Hematopoietic multipotent progenitor cell treated with erythropoietin and hydrocortisone succinate and interleukin-3 and kit ligand, for 17 days (in vitro differentiated cells): ENCODE measurements at regions not wholly inside any gene's neighbourhood (a gene's known extent, or its start where the extent isn't known, plus 50 kb on each side); places are given as distances from the start of the nearest gene placed in this dataset.

Experiments
- DNase-seq: peaks from one replicate; pipeline ENCODE4 v3.0.0-alpha.2; 2015; ENCODE audit warnings: low spot score

DNA sequence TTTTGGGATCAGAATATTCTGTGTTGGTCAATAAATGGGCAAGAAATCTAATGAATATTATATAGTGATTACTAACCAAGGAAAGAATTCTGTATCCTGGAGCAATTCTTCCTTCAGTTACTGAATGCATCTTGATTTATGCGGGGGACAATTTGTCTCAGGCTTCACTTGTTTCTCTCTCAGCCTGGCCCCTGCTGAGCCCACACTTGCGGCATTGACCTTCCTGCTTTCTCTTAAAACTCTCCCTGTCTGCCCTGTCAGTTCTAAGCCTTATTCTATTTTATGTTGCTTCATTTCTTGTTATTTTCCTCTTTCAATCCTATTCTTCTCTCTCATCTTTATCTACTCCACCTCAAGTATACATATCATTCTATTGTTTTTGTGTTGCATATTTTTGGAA is 122.1 kb upstream of the TPK1 start:
- no peak for DNase-seq

DNA sequence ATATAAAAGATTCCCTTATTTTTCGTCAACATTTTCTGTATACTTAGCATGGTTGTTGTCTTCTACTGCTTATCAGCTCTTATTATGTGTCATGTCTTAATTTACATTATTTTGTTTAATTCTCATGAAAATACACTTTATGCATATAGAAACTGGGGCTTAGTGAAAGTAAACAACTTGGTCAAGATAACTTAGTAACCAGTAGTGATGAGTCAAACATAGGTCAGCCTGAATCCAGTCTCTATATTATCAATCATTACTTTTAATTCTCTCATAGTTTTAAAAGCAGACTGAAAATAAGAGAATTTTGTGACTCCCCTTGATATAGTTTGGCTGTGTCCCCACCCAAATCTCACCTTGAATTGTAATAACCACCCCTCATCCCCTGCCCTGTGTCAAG is 119.6 kb upstream of the TPK1 start:
- no peak for DNase-seq

DNA sequence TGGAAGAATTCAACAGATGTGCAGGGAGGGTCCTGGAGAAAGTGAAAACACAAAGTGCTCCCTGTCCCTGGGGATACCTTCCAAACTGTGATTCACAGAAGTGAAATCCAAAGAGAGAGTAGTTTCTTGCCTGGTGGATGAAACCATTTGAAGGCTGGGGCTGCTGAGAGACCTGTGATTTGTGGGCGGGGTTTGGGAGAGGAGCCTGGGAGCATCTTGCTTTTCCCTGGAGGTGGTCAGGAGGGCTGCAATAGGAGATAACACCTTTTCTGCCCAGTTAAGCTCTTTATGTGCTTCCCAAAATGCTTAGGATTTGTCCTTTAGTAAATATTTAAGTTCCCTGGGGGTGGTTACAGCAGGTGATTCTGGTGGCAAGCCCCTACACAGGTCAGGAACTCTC is 105.3 kb upstream of the TPK1 start:
- DNase-seq, result no peak

DNA sequence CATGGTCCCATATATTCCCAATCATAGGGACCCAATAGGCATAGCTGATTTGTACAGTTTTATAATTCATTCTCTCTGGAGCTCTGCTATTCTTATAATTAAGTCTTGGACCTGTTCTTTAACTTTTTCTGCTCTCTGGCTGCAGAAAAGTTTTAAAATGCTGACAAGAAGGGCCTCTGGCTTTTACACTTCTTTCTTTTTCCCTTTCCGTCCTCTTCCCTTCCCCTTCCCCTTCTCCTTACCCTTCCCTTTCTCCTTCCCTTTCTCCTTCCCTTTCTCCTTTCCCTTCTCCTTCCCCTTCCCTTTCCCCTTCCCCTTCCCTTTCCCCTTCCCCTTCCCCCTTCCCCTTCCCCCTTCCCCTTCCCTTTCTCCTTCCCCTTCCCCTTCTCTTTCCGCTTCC is 101.3 kb upstream of the TPK1 start:
- DNase-seq, result no peak

DNA sequence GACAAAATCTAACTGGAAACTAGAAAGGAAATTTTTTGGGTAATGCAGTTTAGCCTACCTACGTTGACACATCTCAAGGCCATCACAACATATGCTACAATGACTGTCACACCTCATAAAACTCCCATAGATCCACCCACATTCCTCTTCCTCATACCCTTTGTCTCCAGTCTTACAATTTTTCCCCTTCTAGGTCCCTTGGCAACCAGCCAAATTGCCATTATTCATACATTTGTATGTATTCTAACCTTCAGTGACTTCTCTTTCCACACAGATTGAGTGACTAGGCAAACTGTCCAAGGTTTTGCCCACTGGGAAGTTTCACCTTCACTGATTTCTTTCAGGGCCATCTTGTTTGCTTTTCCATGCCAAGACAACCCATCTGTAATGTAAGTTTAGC is 100.5 kb upstream of the TPK1 start:
- no peak for DNase-seq

DNA sequence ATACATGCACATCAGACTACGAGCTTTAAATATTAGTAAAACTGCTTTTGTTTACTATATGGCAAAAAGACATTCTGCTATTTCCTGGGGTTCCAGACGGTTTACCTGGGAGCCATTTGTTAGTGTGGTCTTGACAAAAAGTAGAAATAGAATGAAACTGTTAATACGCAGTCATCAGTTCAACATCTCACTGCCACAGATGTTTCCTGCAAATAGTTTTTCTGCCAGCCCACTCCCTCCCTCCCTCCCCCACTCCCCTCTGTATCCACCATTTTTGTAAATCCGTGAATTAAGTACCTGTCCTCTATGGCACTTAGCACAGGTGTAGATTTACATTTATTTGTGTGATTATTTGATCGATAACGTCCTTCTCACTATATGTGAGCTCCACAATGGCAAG is 74.6 kb upstream of the TPK1 start:
- DNase-seq, result no peak

DNA sequence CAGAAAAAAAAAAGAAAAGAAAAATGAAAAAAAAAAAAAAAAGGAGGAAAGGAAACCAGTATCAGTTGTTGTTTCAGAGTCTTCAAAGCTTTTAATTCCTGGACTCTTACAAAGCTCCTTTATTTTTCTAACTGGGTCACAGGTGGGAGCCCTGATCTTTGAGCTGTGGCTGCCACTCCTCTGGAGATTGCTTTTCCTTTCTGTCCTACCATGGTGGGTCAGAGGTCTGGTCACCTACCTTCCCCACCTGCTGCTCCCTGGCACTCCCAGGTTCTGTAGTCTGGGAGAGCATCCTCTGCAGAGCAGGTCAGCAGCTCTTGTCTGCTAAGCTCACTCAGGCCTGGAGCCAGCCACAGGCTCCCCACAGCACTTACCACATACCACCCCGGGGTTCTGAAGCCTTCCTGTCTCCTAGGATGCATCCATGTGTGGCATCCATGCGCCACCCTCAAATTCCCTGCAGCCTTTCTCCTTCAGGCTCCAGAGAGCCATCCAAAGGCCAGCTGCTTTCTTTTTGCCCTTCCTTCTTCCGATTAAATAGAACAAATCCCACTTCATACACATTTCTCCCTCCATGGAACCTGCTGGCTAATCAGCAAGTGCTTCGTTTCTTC is 73.2 kb upstream of the TPK1 start:
- DNase-seq, result no peak

DNA sequence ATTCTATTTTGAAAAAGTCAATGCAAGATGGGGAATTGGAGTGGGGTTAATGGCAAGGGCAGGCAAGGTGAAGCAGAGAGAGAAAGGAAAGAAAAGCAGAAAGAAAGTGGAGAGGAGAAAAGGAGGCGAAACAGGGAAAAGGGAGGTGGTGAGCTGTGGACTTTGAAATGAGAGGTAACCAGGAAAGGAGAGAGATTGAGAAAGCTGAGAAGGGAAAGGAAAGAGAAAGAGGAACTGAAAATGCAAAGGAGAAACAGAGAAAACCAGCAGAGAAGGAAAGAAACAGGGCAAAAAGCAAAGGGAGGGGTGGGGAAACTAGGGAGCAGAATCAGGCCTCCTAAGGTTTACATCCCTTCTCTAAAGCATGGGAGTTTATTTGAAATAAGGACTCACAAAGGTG is 72.5 kb upstream of the TPK1 start:
- no peak for DNase-seq

DNA sequence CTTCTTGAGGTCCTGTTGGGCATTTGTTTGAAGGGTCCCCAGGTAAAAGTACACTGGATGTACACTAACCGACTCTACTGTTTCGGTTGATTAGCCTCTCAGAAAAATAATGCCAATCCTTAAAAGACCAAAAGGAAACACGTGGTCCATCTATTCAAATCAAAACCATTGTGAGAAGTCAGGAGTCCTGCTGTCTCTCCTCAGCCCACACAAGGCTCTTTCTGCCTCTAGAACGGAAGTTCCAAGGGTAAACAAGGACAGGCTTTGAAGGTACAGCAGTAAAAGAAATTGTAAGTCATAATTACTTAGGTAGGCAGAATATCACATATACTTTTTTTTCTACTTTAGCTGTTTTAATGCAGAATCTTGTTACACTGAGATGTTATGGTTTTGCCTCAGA is 71.7 kb upstream of the TPK1 start:
- DNase-seq, result no peak

DNA sequence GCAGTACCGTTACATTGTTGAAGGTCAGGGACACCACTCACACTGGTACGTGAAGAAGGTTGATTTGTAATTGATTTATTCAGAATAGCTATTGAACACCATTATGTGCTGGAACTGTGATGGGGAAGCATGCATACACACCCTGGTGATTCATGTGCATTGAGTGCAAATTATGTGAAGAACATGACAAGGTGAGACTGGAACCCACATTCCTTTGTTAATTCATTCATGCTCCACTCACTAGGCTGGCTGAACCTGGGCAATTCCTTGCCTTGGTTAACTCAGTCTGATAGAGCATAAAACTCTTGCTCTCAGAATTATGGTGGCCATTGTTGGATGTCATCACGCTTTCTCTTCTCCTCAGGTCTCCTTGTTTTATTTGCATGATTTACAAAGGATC is 67.3 kb upstream of the TPK1 start:
- DNase-seq, result no peak

DNA sequence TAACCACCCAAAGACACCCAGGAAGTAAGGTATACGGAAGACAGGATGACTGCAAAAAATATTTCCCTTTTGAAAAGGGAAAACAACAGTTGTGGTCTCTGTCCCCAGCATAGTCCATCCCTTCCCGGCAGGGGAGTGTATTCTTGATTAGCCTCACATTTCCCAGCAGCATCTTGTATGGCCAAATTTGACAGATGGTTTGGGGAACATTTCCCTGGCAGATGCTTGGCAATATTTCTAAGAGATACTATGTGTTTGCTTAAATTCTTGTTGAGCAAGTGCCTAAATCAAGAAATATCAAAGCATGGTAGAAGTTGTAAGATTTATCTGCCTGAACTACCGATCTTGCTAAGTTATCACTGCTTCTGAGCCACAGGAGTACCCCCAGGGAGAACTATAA is 56.9 kb upstream of the TPK1 start:
- DNase-seq, result no peak
